Upper lobe of left lung (tissue), 6 donors: ENCODE measurements at regions not wholly inside any gene's neighbourhood (a gene's known extent, or its start where the extent isn't known, plus 50 kb on each side); places are given as distances from the start of the nearest gene placed in this dataset.
"Not testable (repeated sequence)": the region's sequence is repeated elsewhere in the genome, so short reads cannot be mapped to it uniquely, and the experiment has no call there.

Source experiments
- ATAC-seq, 2 donors: fragments of 200-7000 bp; cut with Tn5 transposase; one replicate each; pipeline ENCODE4 v1.9.1; 2022; ENCODE audit warnings: mild to moderate bottlenecking in 2 of 2, moderate library complexity in 2 of 2; ENCODE audit not compliant: low FRiP score in 2 of 2
- DNase-seq, 2 donors: peaks; one replicate each; pipeline ENCODE4 v3.0.0-alpha.2; 2019 to 2020
- H3K27ac ChIP-seq, 4 donors: fragments of 200-600 bp; sonication (generic); one replicate each; pipeline ENCODE4 v1.5.1; 2016 to 2019
- H3K27me3 ChIP-seq, 4 donors: fragments of 200-600 bp; sonication (generic); one replicate each; pipeline ENCODE4 v1.5.1; 2017 to 2019
- H3K36me3 ChIP-seq, 4 donors: fragments of 200-600 bp; sonication (generic); one replicate each; pipeline ENCODE4 v1.5.1; 2016 to 2019
- H3K4me1 ChIP-seq, 4 donors: fragments of 200-600 bp; sonication (generic); one replicate each; pipeline ENCODE4 v1.5.1; 2018 to 2019
- H3K4me3 ChIP-seq, 4 donors: fragments of 200-600 bp; sonication (generic); one replicate each; pipeline ENCODE4 v1.5.1; 2017 to 2019; ENCODE audit warnings: mild to moderate bottlenecking in 2 of 4, moderate library complexity in 1 of 4
- H3K9me3 ChIP-seq, 4 donors: fragments of 200-600 bp; sonication (generic); one replicate each; pipeline ENCODE4 v1.5.1; 2018 to 2019
- CTCF ChIP-seq, 6 experiments: fragments of 450-650 bp in 4 of 6; fragments of 200-600 bp in 2 of 6; sonication (generic) in 2 of 6; IDR thresholded peaks; one replicate each; pipeline ENCODE4 v1.5.1; 2016 to 2019; ENCODE audit warnings: antibody characterized with exemption in 6 of 6
- EP300 ChIP-seq, 4 donors: sonication (generic); formaldehyde crosslinking; IDR thresholded peaks; one replicate each; pipeline ENCODE4 v1.5.1; 2017; ENCODE audit warnings: antibody characterized with exemption in 4 of 4, control low read depth in 2 of 4
- POLR2A ChIP-seq, 4 donors: fragments of 450-650 bp; IDR thresholded peaks; one replicate each; pipeline ENCODE4 v1.5.1; 2016 to 2017; ENCODE audit warnings: antibody characterized with exemption in 4 of 4, mild to moderate bottlenecking in 2 of 4
- POLR2AphosphoS5 ChIP-seq, 2 donors: sonication (generic); formaldehyde crosslinking; IDR thresholded peaks; one replicate each; pipeline ENCODE4 v1.5.1; 2017; ENCODE audit warnings: antibody characterized with exemption in 2 of 2
- WGBS, 2 donors: methylation state at CpG; one replicate each; pipeline ENCODE4 v1.1.5; 2017 to 2018; 5-methylcytosine and 5-hydroxymethylcytosine counted together
- donor health status: DM: no; HTN: no; CAD: no; lungs with moderate emphysema.
- donor health status: DM: no; HTN: yes; CAD: no; lungs with severe emphysema.

- WGBS, 2 donors = 91 to 96% methylated on average over 3 of the region's 3 CpGs
- not testable (repeated sequence) for H3K4me3 ChIP-seq, H3K9me3 ChIP-seq, DNase-seq, H3K27me3 ChIP-seq, ATAC-seq, H3K27ac ChIP-seq, H3K36me3 ChIP-seq, H3K4me1 ChIP-seq
These were observed 83.4 kb upstream of the RAP2C start for GRCh38 chrX:132302687-132303086.

GRCh38 chrX:132294776-132295495, 75.7 kb upstream of the RAP2C start:
- Histone ChIP-seq H3K9me3 (no peaks in the 10 kb centered on the region), H3K27ac (no peak overlapping the region), H3K4me3 (no peak overlapping the region), H3K4me1 (no peaks in the 10 kb centered on the region), H3K36me3 (no peaks in the 10 kb centered on the region), H3K27me3 (no peaks in the 10 kb centered on the region)
- WGBS, 2 donors = 91 to 100% methylated on average over 1 to 2 of the region's 2 CpGs
- DNase-seq = no peak
- ATAC-seq = no peak
- TF ChIP-seq POLR2A (IDR thresholded peaks at IDR 0.05) (no peak), EP300 (IDR thresholded peaks at IDR 0.05) (no peak), POLR2AphosphoS5 (IDR thresholded peaks at IDR 0.05) (no peak), CTCF (IDR thresholded peaks at IDR 0.05) (no peak)

- 42 to 80% methylated on average over 1 of the region's 1 CpG for WGBS, 2 donors
- Histone ChIP-seq H3K27ac (no peak overlapping the region), H3K9me3 (no peaks in the 10 kb centered on the region), H3K27me3 (no peaks in the 10 kb centered on the region), H3K4me1 (no peaks in the 10 kb centered on the region), H3K4me3 (no peak overlapping the region), H3K36me3 (no peaks in the 10 kb centered on the region)
- TF ChIP-seq POLR2A (IDR thresholded peaks at IDR 0.05) (no peak), EP300 (IDR thresholded peaks at IDR 0.05) (no peak), CTCF (IDR thresholded peaks at IDR 0.05) (no peak), POLR2AphosphoS5 (IDR thresholded peaks at IDR 0.05) (no peak)
- DNase-seq = no peak
- no peak for ATAC-seq
These were observed 74.9 kb upstream of the RAP2C start for GRCh38 chrX:132294192-132294591.

GRCh38 chrX:132292793-132293192, 73.5 kb upstream of the RAP2C start:
- no peak for DNase-seq
- no peaks in the 10 kb centered on the region for H3K27me3 ChIP-seq
- H3K27ac ChIP-seq = no peak overlapping the region
- H3K4me3 ChIP-seq = no peak overlapping the region
- ATAC-seq = peak; percentile 70 to 71
- WGBS, 2 donors = 12 to 14% methylated on average over 5 of the region's 5 CpGs
- TF ChIP-seq EP300 (IDR thresholded peaks at IDR 0.05) = no peak
- TF ChIP-seq CTCF (IDR thresholded peaks at IDR 0.05) = peak; percentile 43 to 62 (median 52)
- TF ChIP-seq POLR2A (IDR thresholded peaks at IDR 0.05) = no peak
- H3K9me3 ChIP-seq = no peaks in the 10 kb centered on the region
- H3K36me3 ChIP-seq = no peaks in the 10 kb centered on the region
- H3K4me1 ChIP-seq = no peaks in the 10 kb centered on the region

GRCh38 chrX:132277953-132278614, 58.8 kb upstream of the RAP2C start:
- Histone ChIP-seq H3K4me3 (no peak overlapping the region), H3K9me3 (no peaks in the 10 kb centered on the region), H3K36me3 (no peaks in the 10 kb centered on the region), H3K4me1 (no peaks in the 10 kb centered on the region), H3K27me3 (no peaks in the 10 kb centered on the region), H3K27ac (no peak overlapping the region)
- whole genome bisulfite sequencing, 2 donors = 86% methylated on average over 2 of the region's 2 CpGs; no CpG with 5 or more reads in 1 of the 2 donors
- DNase-seq (no peak), ATAC-seq (no peak)
- TF ChIP-seq POLR2A (IDR thresholded peaks at IDR 0.05) (no peak), CTCF (IDR thresholded peaks at IDR 0.05) (no peak), EP300 (IDR thresholded peaks at IDR 0.05) (no peak), POLR2AphosphoS5 (IDR thresholded peaks at IDR 0.05) (no peak)
